NCI-H146 (cell line): ENCODE measurements at regions not wholly inside any gene's neighbourhood (a gene's known extent, or its start where the extent isn't known, plus 50 kb on each side); places are given as distances from the start of the nearest gene placed in this dataset.

ENCODE experiments used
- DNase-seq: peaks from one replicate; lab custom pipeline; 2025; lab: John Stamatoyannopoulos, UW

DNA sequence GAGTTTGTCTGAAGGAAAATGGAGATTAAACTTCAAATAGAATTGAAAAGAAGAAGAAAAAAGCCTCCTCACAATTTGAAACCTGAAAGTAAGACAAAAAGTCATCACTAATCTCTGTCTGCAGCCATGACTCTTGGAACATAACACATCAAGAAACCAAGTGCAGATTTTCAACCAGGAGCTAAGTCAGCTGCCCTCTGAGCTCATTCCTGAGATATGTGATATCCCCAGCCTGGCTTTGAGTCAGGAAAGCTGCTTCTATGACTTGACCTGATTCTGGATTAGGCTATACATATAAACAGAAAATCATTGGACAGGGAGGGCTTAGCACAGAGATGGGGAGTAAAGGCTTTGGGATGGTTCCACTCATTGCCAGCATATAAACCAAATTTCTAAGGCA, 891.4 kb downstream of the TFAP2A start:
- DNase-seq = no peak

DNA sequence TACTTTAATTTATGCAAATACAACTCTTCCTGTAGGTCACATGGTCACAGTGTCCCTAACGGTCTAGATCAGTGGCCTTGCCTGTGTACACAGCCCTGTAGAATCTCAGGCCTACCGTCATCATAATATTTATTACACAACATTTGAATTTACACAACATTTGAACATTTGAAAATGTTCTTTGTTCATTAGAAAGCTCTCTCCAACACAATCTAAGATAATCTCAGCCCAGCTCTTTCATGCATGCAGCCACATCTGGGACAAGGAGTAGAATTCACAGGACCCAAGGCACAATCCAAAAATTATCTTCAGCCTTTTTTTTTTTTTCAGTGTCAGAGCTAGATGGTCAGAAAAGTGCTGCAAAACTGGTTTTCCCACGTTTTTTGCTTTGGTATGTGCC, 892.8 kb downstream of the TFAP2A start:
- DNase-seq = no peak

DNA sequence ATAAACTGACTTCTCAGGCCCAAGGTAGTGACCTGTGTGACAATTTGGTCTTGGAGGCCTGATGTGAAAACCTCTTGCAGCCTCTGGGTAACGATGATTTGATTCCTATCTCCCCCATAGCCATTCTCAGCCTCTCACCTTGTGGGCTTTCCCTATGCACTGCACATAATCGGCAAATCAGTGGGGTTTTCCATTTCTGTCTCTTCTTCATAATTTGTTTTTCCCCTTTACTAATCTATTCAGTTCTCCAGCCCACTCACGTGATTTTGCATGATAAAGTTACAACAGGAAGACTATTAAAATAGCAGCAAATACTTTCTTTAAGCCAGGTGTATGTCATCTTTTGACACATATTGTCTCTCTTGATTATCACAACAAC, 893.7 kb downstream of the TFAP2A start:
- DNase-seq = no peak

DNA sequence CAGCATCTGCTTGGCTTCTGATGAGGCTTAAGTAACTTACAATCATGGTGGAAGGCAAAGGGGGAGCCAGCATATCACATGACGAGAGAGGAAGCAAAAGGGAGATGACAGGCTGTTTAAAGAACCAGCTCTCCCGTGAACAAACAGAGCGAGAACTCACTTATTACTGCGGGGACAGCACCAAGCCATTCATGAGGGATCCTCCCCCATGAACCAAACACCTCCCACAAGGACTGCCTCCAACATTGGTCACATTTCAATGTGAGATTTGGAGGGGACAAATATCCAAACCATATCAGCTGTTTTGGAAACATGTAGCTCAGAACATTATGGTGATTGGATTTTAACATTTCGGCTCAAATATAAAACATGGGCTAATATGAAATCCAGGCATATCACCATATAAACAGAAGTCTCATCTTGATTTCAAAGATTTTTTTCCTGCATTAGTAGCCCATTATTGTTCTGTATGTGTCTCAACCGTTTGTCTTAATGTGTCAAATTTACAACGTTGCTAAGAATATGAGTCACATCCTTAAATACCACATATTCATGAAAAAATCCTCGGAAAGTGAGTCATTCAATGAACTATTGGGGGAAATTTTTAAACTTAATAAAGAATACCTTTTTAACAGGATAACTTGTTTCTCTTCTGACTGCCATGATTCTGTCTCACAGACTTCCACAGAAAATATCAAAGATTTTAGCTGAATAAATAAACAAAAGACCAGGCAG, 894.3 kb downstream of the TFAP2A start:
- DNase-seq = no peak

DNA sequence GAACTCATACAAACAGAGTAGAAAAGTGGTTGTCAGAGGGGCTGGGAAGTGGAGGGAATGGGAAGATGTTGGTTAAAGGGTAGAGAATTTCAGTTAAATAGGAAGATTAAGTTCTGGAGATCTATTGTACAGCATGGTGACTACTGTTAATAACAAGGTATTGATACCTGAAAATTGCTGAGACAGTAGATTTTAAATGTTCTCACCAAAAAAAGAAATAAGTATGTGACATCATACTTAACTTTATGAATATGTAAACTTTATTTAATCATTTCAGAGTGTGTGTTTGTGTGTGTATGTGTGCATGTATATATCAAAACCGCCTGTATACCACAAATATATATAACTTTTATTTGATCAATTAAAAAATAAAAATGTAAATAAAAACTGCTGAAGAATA, 896.4 kb downstream of the TFAP2A start:
- DNase-seq = no peak

DNA sequence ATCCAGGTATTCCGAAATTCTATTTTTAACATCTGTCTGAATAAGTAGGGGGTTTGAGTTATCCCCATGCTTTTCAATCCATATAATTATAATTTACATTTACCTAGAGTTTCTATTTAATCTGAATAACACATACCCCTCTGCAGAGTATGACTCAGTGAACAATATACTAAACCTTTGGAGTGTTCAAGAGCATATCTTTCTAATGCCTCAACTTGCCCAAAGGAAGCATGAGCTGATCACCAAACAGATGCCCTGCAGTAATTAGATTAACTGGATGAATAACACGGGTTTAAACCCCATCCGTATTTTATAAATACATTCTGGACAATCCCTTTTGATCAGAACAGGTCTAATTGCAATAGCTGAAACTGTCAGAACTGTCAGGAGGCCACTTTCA, 897.1 kb downstream of the TFAP2A start:
- DNase-seq = no peak

DNA sequence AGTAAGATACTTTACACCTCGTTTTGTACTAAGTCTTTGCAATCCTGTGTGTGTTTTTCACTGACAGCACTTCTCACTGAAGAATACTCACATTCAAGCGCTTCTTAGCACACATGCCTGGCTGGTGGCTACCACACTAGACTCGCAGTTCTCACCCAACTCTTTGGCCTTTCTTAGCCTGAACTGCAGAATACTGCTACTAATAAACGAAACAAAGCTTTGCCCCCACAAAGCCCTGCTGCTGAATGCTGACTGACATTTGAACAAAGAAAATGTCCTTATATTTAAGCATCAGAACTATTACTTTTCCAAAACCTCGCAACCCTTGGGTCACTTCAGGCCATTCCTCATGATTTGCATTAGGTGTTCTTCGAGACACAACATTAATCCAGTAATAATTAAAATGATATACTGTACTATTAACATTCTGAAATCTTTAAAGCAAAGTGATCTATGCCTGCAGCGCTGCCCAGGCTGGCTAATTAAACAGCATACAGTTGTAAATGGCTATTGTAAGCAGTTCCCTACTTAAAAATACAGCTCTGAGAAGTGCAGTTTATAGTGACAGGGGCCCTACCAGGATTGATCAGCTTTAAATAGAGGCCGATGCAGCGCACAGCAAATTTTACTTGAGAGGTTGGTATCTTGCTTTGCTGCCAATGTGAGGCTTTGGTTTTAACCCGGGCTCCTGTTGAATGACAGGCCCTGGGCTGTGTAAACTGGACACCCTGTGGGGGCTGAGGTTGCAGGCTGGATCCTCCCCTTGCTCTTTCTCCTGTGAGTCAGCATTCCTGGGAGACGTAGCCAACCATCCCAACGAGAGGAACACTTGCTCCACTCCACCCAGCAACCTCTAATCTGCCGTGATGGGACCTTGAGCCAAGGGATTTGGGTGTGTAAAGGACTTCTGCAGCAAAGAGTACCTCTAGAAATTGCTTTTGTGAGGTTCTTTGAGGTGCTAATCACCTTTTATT, 899.0 kb downstream of the TFAP2A start:
- DNase-seq = peak; percentile 93

DNA sequence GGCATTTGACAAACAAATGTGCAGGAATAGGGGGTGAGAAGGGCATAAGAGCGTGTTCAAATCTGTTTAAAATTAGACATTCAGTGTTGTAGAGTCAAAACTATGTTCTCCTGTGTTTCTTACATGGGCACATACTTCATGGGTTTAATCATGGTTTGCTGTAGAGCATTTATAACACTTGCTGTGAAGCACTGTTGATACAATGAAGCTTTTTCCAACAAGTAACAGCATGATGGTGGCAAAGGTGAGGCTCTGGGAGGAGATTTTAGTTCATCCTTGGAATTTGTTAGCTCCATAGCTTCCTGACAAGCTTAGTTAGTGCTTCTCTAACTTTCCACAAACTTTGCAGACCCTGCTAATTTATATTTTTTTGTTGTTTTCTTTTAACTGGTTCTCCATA, 900.7 kb downstream of the TFAP2A start:
- no peak for DNase-seq

DNA sequence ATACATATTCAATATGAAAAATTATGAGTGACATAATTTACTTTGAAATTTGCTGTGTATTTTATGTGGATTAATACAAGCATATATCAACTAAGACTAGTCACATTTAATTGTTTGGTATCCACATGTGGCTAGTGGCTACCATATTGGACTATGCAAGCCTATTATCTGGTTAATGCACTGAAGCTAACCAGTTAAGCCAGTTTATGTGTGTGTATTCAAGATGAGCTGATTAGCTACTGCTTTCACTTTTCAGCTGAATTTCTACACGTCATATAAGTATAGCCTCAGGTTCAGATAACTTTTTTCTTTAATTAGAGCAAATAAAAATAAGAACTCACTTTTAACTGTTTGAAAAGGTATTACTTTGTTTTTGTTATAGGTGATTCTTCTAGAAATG, 903.7 kb downstream of the TFAP2A start:
- no peak for DNase-seq

DNA sequence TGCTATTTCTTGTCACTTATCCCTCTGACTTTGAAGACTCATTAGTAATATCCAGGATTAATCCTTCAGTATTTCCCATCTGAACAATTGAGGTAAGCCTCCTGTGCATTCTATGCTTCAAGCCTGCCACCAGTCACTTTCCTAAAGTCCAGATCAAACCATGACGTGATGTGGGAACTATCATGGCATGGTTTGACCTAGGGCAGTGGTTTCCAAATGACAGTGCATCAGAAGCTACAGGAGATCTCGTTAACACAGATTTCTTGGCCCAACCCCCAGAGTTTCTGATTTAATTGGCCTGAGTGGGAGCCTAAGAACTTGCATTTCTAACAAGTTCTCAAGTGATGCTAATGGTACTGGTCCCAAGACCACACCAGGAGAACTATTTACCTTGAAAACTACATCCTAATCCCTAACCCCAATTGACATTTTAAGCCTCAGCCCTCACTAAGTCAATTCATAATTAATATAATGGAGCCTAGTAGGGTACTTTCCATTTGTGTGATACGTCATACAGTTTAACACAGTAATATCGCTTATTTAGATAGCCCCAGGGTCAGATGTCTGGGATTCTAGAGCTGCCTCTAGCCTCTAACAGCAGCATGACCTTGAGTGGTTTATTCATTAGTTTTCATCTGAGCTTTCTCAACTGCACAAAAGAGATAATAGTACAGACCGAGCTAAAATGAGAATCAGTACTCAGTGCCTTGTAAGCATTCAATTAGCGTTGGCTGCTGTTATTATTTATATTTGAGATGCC, 907.6 kb downstream of the TFAP2A start:
- no peak for DNase-seq

DNA sequence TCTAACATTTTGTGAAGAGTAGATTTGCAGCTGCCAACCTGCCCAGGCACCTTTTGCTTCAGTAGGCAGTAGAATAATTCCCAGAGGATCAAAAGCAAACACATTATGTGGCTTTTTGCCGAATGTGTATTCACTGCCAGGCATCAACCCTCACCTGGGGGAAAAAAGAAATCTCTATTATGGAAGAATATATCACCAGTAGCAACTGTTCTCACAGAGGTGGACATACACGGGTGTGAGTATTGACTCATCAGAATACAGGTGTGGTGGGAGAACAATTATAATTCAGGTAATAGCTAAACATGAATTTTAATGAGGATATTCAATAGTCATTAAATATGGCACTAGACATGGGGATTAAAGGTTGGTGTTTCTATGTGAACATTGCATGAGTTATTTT, 910.7 kb downstream of the TFAP2A start:
- peak; percentile 97 for DNase-seq

DNA sequence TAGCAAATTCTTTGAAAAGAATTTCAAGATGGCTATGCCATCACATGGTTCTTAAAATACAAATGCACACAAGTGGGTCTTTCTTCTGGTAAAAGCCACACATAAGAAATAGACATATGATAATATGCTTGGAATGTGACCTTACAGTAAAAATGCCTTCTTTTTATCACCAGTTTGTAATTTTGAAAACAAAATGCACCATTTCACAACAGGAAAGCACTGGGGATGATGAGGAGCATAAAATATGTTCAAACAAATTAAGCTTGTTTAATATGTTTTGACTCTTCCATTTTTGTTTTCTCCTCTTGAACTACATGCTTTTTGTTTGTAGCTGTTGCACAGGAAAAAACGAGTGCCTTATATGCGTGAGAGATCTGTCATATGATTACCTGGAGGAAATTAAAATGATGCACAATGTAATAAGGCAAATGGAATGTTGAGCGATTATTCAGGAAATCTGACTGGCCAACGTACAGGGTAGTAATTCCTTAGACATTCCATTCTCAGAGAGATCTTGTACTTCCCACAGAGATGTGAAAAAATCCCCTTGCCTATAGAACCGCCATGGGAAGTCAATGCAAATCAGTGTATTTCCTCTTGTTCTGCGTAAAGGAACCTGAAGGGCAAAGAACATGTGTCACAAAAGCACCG, 911.6 kb downstream of the TFAP2A start:
- peak; percentile 65 for DNase-seq

DNA sequence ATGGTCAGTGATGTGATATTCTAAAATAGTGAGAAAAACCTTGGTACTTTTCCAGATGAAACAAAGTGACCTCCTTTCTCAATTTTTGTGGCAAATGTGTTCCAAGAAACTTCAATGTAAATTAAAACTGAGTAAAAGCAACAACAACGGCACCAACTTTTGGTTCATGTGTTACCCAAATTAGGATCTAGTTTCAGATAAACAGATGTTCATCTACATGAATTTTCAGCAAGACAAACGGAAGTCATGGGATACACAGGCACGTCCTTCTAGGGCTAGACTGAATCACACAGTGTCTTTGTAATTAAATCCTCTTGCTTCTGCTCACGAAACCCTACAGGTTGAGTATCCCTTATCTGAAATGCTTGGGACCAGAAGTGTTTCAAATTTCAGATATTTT, 915.2 kb downstream of the TFAP2A start:
- no peak for DNase-seq

DNA sequence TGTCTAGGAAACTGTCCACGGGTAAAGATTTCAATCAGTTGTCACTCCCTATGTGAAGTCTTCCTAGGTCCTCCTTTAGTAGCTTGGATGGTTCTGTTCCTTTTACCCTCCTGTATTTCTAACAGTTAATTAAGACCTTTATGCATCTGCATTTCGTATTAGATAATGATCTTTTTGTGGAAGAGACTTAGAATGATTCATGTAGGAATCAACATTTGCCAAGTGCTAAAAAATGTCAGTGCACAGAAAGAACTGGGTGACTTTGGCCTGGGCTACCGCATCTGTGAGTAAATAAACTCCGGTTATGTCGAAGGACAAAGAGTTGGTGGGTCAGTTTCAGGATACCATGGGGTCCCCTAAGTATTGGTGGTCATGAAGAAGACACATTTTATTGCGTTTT, 918.0 kb downstream of the TFAP2A start:
- no peak for DNase-seq

DNA sequence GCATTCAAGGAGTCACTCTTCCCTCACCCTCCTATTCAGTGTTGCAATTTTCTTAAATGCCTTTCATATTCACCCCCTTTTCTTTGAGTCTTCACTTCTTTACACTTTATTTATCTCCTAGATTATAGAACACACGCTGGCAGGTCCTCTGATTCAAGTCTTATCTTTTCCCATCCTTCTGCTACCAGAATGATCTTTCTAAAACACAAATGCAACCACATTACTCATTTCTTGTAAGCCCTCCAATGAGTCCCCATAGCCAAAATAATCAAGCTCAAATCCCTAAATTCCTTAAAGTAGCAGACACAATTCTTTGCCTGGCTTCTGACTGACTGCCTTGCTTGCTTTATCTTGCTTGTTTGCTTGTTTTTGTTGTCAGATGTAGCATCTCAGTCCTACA, 920.0 kb downstream of the TFAP2A start:
- no peak for DNase-seq

DNA sequence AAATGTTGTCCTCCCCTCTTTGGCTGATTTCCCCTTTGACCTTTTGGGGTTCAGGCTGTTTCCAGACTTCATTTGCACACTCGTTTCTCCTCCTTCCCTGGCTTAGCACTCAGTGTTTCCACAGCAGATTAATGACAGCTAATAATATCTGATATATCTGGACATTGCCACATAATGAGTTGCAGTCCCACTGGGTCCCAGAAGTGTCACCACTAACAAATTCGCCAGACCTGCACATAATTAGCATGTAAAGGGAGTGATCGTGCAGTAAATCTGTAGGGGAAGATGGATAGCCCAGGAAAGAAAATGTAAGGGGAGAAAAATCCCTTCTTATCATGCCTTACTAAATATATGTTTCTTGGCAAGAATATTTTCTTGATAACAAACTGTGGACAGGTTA, 922.1 kb downstream of the TFAP2A start:
- no peak for DNase-seq

DNA sequence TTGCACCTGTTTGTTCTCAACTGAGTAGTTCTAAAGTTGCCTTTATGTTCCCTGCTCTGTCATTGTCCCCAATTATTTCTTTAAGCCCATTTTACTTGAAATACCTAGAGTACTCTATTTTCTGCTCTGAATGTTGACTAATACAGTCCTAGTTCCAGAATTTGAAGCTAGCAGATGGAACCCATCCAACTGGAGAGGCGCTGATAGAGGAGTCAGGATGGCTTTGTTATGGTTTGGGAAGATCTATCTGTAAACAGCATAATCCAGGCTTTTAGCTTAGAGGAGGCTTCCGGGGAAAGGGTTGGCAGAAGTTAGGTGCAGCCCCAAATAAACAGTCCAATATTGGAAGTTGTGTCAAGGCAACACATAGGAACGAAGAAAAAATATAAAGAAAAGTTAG, 927.7 kb downstream of the TFAP2A start:
- DNase-seq = no peak

DNA sequence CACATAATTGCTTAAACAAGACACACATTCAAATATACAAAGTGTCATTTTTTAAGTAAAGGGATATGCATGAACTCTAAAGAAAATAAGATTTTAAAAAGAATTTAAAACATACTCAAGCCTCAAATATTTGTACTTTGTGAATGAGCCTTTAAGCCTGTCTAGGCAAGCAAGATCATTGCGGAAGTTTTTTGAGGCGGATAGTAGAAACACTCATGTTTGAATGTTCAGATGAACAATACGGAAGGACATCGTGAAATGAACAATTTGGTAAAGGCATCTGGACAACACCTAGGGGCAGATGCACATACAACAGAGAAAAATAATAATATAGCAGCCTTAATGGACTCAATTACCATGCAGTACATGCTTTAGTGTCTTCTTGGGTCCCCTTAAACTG, 928.9 kb downstream of the TFAP2A start:
- no peak for DNase-seq

DNA sequence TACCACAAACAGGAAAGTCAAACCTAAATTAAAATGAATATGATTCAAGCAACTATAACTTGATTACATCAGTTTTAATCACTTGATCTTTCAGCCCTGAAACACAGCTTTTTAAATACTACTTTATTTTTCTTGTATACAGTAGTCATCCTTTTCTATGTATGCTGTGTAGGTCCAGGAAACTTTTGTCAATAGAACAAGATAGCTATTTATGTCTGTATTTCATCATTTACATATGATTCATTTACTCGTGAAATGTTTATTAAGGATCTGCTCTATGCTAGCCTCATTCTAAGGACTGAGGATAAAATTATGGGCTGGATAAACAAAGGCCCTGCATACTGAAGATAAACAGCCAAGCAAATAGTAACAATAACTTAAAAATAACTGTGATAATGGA, 930.2 kb downstream of the TFAP2A start:
- no peak for DNase-seq

DNA sequence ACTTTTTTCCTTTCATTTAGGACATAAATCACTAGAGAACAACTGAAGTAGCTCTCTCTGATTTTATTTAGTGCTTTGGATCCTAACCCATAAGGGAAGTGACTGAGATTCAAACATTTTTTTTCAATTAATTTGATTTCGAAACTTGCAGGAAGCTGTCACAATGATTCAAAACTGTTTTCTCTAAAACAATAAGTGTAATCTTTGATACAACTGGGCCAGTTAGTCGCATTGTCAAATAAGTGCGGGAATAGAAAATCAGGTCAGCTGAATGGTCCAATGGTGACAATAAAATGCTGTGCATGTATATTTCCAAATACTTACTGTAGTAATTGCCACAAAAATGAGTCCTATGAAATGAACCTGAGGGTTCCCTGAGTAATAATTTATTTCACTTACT, 930.8 kb downstream of the TFAP2A start:
- no peak for DNase-seq

DNA sequence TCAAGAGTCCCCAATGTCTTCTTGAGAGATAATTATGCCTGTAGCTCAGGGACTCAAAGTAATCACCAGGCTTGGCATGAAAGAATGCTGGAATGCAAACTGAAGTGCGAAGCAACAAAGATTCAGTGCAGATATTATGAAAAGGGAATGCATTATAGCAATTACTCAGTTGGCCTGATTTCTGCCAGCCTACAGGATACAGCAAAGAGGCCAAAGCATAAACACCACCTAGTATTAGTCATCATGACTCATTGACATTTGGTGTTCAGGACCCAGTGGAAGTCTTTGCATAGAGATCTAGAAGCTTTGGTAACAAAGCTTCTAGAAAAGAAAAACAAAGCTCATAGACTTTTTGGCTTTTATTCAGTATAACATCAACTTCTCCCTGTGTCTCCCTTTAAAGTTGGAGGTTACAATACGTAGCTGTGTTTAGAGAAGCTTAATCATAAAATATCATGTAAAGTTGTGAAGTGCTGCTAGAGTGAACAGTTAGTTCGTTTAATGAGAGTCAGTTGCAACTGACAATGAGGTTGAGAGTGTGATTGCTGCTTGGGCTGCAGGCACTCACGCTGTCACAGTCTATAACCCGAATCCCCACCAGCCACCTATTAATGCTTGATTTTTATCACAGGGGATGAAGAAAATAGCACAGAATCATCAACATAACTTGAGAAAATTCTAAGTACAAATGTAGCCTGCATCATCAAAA, 932.7 kb downstream of the TFAP2A start:
- no peak for DNase-seq
